Astrocyte (in vitro differentiated cells and primary cell): ENCODE measurements at regions not wholly inside any gene's neighbourhood (a gene's known extent, or its start where the extent isn't known, plus 50 kb on each side); places are given as distances from the start of the nearest gene placed in this dataset.

Experiments
- EZH2 ChIP-seq: IDR thresholded peaks from 2 replicates; pipeline ENCODE4 v1.6.1; 2012; ENCODE audit warnings: mild to moderate bottlenecking, low read length, inconsistent platforms; ENCODE audit not compliant: insufficient read depth
- TF ChIP-seq, protein P1 (sequence below): IDR thresholded peaks from 2 replicates; pipeline ENCODE4 v1.5.1; 2011; ENCODE audit warnings: low read depth, mild to moderate bottlenecking, inconsistent platforms, low read length, moderate library complexity; ENCODE audit not compliant: insufficient read depth

GRCh38 chr20:53736757-53737395, 143.2 kb upstream of the ZNF217 start:
- TF ChIP-seq, protein P1, sequence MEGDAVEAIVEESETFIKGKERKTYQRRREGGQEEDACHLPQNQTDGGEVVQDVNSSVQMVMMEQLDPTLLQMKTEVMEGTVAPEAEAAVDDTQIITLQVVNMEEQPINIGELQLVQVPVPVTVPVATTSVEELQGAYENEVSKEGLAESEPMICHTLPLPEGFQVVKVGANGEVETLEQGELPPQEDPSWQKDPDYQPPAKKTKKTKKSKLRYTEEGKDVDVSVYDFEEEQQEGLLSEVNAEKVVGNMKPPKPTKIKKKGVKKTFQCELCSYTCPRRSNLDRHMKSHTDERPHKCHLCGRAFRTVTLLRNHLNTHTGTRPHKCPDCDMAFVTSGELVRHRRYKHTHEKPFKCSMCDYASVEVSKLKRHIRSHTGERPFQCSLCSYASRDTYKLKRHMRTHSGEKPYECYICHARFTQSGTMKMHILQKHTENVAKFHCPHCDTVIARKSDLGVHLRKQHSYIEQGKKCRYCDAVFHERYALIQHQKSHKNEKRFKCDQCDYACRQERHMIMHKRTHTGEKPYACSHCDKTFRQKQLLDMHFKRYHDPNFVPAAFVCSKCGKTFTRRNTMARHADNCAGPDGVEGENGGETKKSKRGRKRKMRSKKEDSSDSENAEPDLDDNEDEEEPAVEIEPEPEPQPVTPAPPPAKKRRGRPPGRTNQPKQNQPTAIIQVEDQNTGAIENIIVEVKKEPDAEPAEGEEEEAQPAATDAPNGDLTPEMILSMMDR = no peak
- no peak for TF ChIP-seq EZH2
